ENCODE measurements at regions not wholly inside any gene's neighbourhood (a gene's known extent, or its start where the extent isn't known, plus 50 kb on each side); places are given as distances from the start of the nearest gene placed in this dataset.

GRCh38 chr9:120212153-120212852, 367.7 kb downstream of the CDK5RAP2 start:
- DNase-seq (ENCODE audit: low read depth), result no peak

- no peak for DNase-seq (ENCODE audit: low read depth)
Observed at GRCh38 chr9:120210274-120210673, 369.7 kb downstream of the CDK5RAP2 start.

GRCh38 chr9:120202856-120203654, 376.9 kb downstream of the CDK5RAP2 start:
- DNase-seq (ENCODE audit: low read depth), result no peak

GRCh38 chr9:120198027-120198426, 381.9 kb downstream of the CDK5RAP2 start:
- DNase-seq (ENCODE audit: low read depth), result no peak

- no peak for DNase-seq (ENCODE audit: low read depth)
Observed at GRCh38 chr9:120197605-120198004, 382.4 kb downstream of the CDK5RAP2 start.

GRCh38 chr9:120191141-120191540, 388.8 kb downstream of the CDK5RAP2 start:
- DNase-seq (ENCODE audit: low read depth), result no peak

- no peak for DNase-seq (ENCODE audit: low read depth)
Observed at GRCh38 chr9:120187758-120188157, 392.2 kb downstream of the CDK5RAP2 start.

- DNase-seq (ENCODE audit: low read depth), result no peak
Observed at GRCh38 chr9:120186276-120186675, 393.7 kb downstream of the CDK5RAP2 start.

GRCh38 chr9:120184266-120184665, 395.7 kb downstream of the CDK5RAP2 start:
- no peak for DNase-seq (ENCODE audit: low read depth)

GRCh38 chr9:120183615-120184014, 396.4 kb downstream of the CDK5RAP2 start:
- no peak for DNase-seq (ENCODE audit: low read depth)

GRCh38 chr9:120182011-120182410, 398.0 kb downstream of the CDK5RAP2 start:
- DNase-seq (ENCODE audit: low read depth), result no peak

GRCh38 chr9:120177121-120177520, 402.8 kb downstream of the CDK5RAP2 start:
- no peak for DNase-seq (ENCODE audit: low read depth)

- no peak for DNase-seq (ENCODE audit: low read depth)
Observed at GRCh38 chr9:120175031-120175430, 404.9 kb downstream of the CDK5RAP2 start.

GRCh38 chr9:120161776-120162175, 418.2 kb downstream of the CDK5RAP2 start:
- DNase-seq (ENCODE audit: low read depth), result no peak

GRCh38 chr9:120158221-120158620, 421.7 kb downstream of the CDK5RAP2 start:
- DNase-seq (ENCODE audit: low read depth), result no peak

- no peak for DNase-seq (ENCODE audit: low read depth)
Observed at GRCh38 chr9:120156376-120156775, 423.6 kb downstream of the CDK5RAP2 start.

- DNase-seq (ENCODE audit: low read depth), result no peak
Observed at GRCh38 chr9:120153258-120153657, 426.7 kb downstream of the CDK5RAP2 start.

GRCh38 chr9:120152295-120152694, 427.7 kb downstream of the CDK5RAP2 start:
- DNase-seq (ENCODE audit: low read depth), result no peak

GRCh38 chr9:120151806-120152205, 428.2 kb downstream of the CDK5RAP2 start:
- no peak for DNase-seq (ENCODE audit: low read depth)

- DNase-seq (ENCODE audit: low read depth), result no peak
Observed at GRCh38 chr9:120151149-120151548, 428.8 kb downstream of the CDK5RAP2 start.

GRCh38 chr9:120138955-120139354, 441.0 kb downstream of the CDK5RAP2 start:
- no peak for DNase-seq (ENCODE audit: low read depth)

- DNase-seq (ENCODE audit: low read depth), result no peak
Observed at GRCh38 chr9:120137186-120137840, 442.7 kb downstream of the CDK5RAP2 start.

- no peak for DNase-seq (ENCODE audit: low read depth)
Observed at GRCh38 chr9:120136696-120137095, 443.3 kb downstream of the CDK5RAP2 start.
